ENCODE measurements at regions not wholly inside any gene's neighbourhood (a gene's known extent, or its start where the extent isn't known, plus 50 kb on each side); places are given as distances from the start of the nearest gene placed in this dataset.

- TF ChIP-seq REST (IDR thresholded peaks at IDR 0.05) (no peak), GABPA (IDR thresholded peaks at IDR 0.05 in 1 of 2, conservative IDR thresholded peaks at IDR 0.05 in 1 of 2) (no peak), HNF4G (IDR thresholded peaks at IDR 0.05) (no peak), ATF3 (IDR thresholded peaks at IDR 0.05) (no peak), JUND (IDR thresholded peaks at IDR 0.05) (no peak), HNF4A (conservative IDR thresholded peaks at IDR 0.05) (no peak)
These were observed 1935.3 kb upstream of the WWC1 start (continued) for GRCh38 chr5:166356096-166356495.

GRCh38 chr5:166358127-166358830, 1933.2 kb upstream of the WWC1 start:
- DNase-seq (ENCODE audit: low spot score) = no peak
- Histone ChIP-seq H3K9ac (ENCODE audit: low read depth in 1 of 2, low read length in 2 of 2) (no peak overlapping the region), H3K4me1 (ENCODE audit: control insufficient read depth in 4 of 4, insufficient read depth in 4 of 4, low read length in 3 of 4) (no peaks in the 10 kb centered on the region), H3K27me3 (ENCODE audit: control insufficient read depth in 4 of 4, insufficient read depth in 4 of 4, low read length in 3 of 4) (no peaks in the 10 kb centered on the region), H3K9me3 (ENCODE audit: control insufficient read depth in 4 of 4, low read length in 3 of 4) (peaks cover 0 to 5% (median 0%) of the 10 kb centered on the region in 4 donors), H3K36me3 (ENCODE audit: control insufficient read depth in 4 of 4, insufficient read depth in 3 of 4, low read depth in 1 of 4, low read length in 3 of 4) (no peaks in the 10 kb centered on the region), H3K27ac (ENCODE audit: low read depth in 1 of 2, low read length in 2 of 2) (no peak overlapping the region), H3K4me3 (ENCODE audit: low read depth in 1 of 3, low read length in 3 of 3) (no peak overlapping the region)
- TF ChIP-seq RXRA (IDR thresholded peaks at IDR 0.05) (no peak), RAD21 (IDR thresholded peaks at IDR 0.05) (no peak), MAX (IDR thresholded peaks at IDR 0.05) (no peak), HNF4G (IDR thresholded peaks at IDR 0.05) (no peak), FOXA1 (IDR thresholded peaks at IDR 0.05) (no peak), EGR1 (IDR thresholded peaks at IDR 0.05; ENCODE audit: low read depth in 2 of 2) (no peak), REST (IDR thresholded peaks at IDR 0.05) (no peak), ZBTB33 (IDR thresholded peaks at IDR 0.05) (no peak), GABPA (IDR thresholded peaks at IDR 0.05 in 1 of 2, conservative IDR thresholded peaks at IDR 0.05 in 1 of 2) (no peak)
- 49% methylated on average over 4 of the region's 4 CpGs for WGBS

All from liver (tissue), 7 donors.